Fibroblast of the aortic adventitia (primary cell): ENCODE measurements at regions not wholly inside any gene's neighbourhood (a gene's known extent, or its start where the extent isn't known, plus 50 kb on each side); places are given as distances from the start of the nearest gene placed in this dataset.

ENCODE experiments used
- DNase-seq: peaks from one replicate; pipeline ENCODE4 v3.0.0-alpha.2; 2010; ENCODE audit warnings: low read depth
- H3K4me3 ChIP-seq: 2 replicates; pipeline ENCODE4 v1.5.1; 2011; ENCODE audit warnings: low read depth, mild to moderate bottlenecking, control low read depth, low read length, moderate library complexity
- CTCF ChIP-seq: IDR thresholded peaks from 2 replicates; pipeline ENCODE4 v1.5.1; 2011; ENCODE audit warnings: mild to moderate bottlenecking, low read length, control low read depth, inconsistent platforms; ENCODE audit not compliant: insufficient read depth

GRCh38 chr13:68851026-68851425, 1256.6 kb upstream of the ATXN8OS start:
- no peak for DNase-seq
- H3K4me3 ChIP-seq = no peak overlapping the region
- no peak for TF ChIP-seq CTCF

DNA sequence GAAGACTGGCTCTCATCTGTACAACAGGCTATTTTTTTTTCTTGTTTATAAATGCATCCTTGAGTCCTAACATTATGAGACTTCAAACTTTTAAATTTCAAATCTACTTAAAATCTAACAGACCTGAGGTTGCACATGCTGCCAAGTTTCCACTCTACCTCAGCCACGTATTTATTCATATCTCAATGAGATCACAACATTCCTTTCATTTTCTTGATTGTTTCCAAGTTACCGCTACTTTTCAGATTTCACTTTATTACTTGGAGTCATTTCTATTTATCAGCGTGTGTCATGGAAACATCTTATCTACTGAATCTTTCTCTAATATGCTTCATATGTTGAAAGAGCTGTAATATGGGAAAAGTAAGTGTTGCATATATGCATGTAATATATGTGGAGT, 1257.5 kb upstream of the ATXN8OS start:
- TF ChIP-seq CTCF = no peak
- no peak for DNase-seq
- H3K4me3 ChIP-seq = no peak overlapping the region

- no peak overlapping the region for H3K4me3 ChIP-seq
- no peak for TF ChIP-seq CTCF
These were observed 1261.0 kb upstream of the ATXN8OS start for GRCh38 chr13:68846663-68847062.

GRCh38 chr13:68834375-68834774, 1273.3 kb upstream of the ATXN8OS start:
- DNase-seq = no peak
- no peak for TF ChIP-seq CTCF
- no peak overlapping the region for H3K4me3 ChIP-seq

More at GRCh38 chr13:68846663-68847062, 1261.0 kb upstream of the ATXN8OS start:
- DNase-seq = no peak

- no peak for DNase-seq
- no peak overlapping the region for H3K4me3 ChIP-seq
- TF ChIP-seq CTCF = no peak
These were observed 1290.9 kb upstream of the ATXN8OS start for GRCh38 chr13:68816715-68817114.

GRCh38 chr13:68813180-68813796, 1294.3 kb upstream of the ATXN8OS start:
- H3K4me3 ChIP-seq = no peak overlapping the region
- no peak for DNase-seq
- TF ChIP-seq CTCF = no peak

GRCh38 chr13:68810660-68811059, 1297.0 kb upstream of the ATXN8OS start:
- no peak overlapping the region for H3K4me3 ChIP-seq
- no peak for DNase-seq
- TF ChIP-seq CTCF = no peak
